ENCODE measurements at regions not wholly inside any gene's neighbourhood (a gene's known extent, or its start where the extent isn't known, plus 50 kb on each side); places are given as distances from the start of the nearest gene placed in this dataset.

DNA sequence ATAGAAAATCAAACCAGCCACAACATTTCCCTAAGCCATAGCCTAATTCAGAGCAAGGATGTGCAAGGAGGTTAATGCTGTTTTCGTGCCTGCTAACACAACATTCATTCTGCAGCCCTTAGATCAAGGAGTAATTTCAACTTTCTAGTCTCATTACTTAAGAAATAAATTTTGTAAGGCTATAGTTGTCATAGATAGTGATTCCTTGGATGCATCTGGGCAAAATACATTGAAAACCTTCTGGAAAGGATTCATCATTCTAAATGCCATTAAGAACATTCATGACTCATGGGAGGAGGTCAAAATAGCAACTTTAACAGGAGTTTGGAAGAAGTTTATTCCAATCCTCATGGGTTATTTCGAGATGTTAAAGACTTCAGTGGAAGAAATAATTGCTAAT lies 283.2 kb downstream of the RPAP3 start:
- TF ChIP-seq EZH2phosphoT487 (IDR thresholded peaks at IDR 0.05; ENCODE audit: insufficient read depth, low read depth) (no peak), EZH2 (IDR thresholded peaks at IDR 0.05; ENCODE audit: insufficient read depth, poor library complexity, severe bottlenecking) (no peak)
